ENCODE measurements at regions not wholly inside any gene's neighbourhood (a gene's known extent, or its start where the extent isn't known, plus 50 kb on each side); places are given as distances from the start of the nearest gene placed in this dataset.

DNA sequence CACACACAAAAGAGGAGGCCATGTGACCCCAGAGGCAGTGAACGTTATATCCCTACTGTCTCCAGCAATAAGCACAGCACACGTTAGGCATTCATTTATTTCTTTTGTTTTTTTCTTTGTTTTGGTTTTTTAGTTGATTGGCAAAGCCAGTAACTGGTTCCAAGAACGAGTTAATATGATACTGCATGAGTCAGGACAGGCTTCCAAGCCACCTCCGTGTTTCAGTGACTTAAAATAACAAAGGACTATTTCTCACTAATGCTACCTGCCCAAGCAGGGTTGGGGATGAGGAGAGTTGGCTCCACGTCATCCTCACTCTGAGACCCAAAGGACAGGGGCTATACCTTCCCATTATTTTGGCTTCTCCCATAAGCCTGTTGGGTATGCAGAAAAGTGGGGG lies 130.5 kb downstream of the ST8SIA2 start:
- no peak overlapping the region for H2AFZ ChIP-seq (ENCODE audit: low read depth)
- no peak for DNase-seq
- H3F3A ChIP-seq (replicated peaks; ENCODE audit: insufficient read depth) = no peaks in the 10 kb centered on the region
- H3K4me2 ChIP-seq = no peak overlapping the region
- ChIA-PET CTCF (interaction anchor here (0.6 to 2.6 kb wide), 3 partner anchors 11 to 190 kb away, joined by 3 to 12 read pairs (median 4); no protein-coding TSS in a partner anchor), POLR2A (no interaction called here)
- no peaks in the 10 kb centered on the region for H3K27me3 ChIP-seq (ENCODE audit: insufficient read depth)
- H3K4me1 ChIP-seq (ENCODE audit: control insufficient read depth in 1 of 2, insufficient read depth in 2 of 2, low read depth in 1 of 2, low read length in 1 of 2) = no peaks in the 10 kb centered on the region
- H3K4me3 ChIP-seq (ENCODE audit: low read depth in 2 of 2, low read length in 1 of 2) = no peak overlapping the region
- no peaks in the 10 kb centered on the region for H3K9me2 ChIP-seq
- no peak overlapping the region for H3K27ac ChIP-seq (ENCODE audit: low read depth in 2 of 2, low read length in 1 of 2)
- no peak overlapping the region for H3K9ac ChIP-seq
- H3K79me2 ChIP-seq (ENCODE audit: insufficient read depth) = no peaks in the 10 kb centered on the region
- TF ChIP-seq FOXJ3 (CRISPR knock-in tag; IDR thresholded peaks at IDR 0.05) = no peak
- TF ChIP-seq MAX (IDR thresholded peaks at IDR 0.05; ENCODE audit: low read depth) = no peak
- TF ChIP-seq JUND (IDR thresholded peaks at IDR 0.05) = no peak
- no peak for TF ChIP-seq CTCF (IDR thresholded peaks at IDR 0.05)
- TF ChIP-seq RXRA (IDR thresholded peaks at IDR 0.05; ENCODE audit: borderline replicate concordance, low read depth) = no peak
- no peak for TF ChIP-seq REST (IDR thresholded peaks at IDR 0.05; ENCODE audit: low read depth, low read length)
- TF ChIP-seq ELF1 (IDR thresholded peaks at IDR 0.05) = no peak
- no peak for TF ChIP-seq NFIC (IDR thresholded peaks at IDR 0.05; ENCODE audit: borderline replicate concordance)
- WGBS (ENCODE audit: low lambda C conversion rate) = 17% methylated on average over 5 of the region's 5 CpGs
- H4K20me1 ChIP-seq (ENCODE audit: insufficient read depth) = no peaks in the 10 kb centered on the region
- H3K9me3 ChIP-seq = no peaks in the 10 kb centered on the region
- H3K36me3 ChIP-seq (replicated peaks in 1 of 2; ENCODE audit: control insufficient read depth in 1 of 2, insufficient read depth in 2 of 2, low read length in 1 of 2) = no peaks in the 10 kb centered on the region

GRCh38 chr15:92523176-92523575 lies 129.5 kb downstream of the ST8SIA2 start:
- no peaks in the 10 kb centered on the region for H3K9me2 ChIP-seq
- no peaks in the 10 kb centered on the region for H3K79me2 ChIP-seq (ENCODE audit: insufficient read depth)
- POLR2A ChIA-PET = no interaction called here

More at GRCh38 chr15:92523176-92523575, 129.5 kb downstream of the ST8SIA2 start:
- H3K4me3 ChIP-seq (ENCODE audit: low read depth in 2 of 2, low read length in 1 of 2) = no peak overlapping the region
- H3K9ac ChIP-seq = no peak overlapping the region
- CTCF ChIA-PET = interaction anchor here (6.7 kb wide), 1 partner anchor 191 kb away, joined by 95 read pairs; no protein-coding TSS in a partner anchor
- no peaks in the 10 kb centered on the region for H4K20me1 ChIP-seq (ENCODE audit: insufficient read depth)
- no peak overlapping the region for H3K4me2 ChIP-seq
- no peaks in the 10 kb centered on the region for H3K27me3 ChIP-seq (ENCODE audit: insufficient read depth)
- no peaks in the 10 kb centered on the region for H3K36me3 ChIP-seq (replicated peaks in 1 of 2; ENCODE audit: control insufficient read depth in 1 of 2, insufficient read depth in 2 of 2, low read length in 1 of 2)
- H3F3A ChIP-seq (replicated peaks; ENCODE audit: insufficient read depth) = no peaks in the 10 kb centered on the region
- no peak overlapping the region for H2AFZ ChIP-seq (ENCODE audit: low read depth)
- WGBS (ENCODE audit: low lambda C conversion rate) = 58% methylated on average over 2 of the region's 2 CpGs
- TF ChIP-seq NRF1 (IDR thresholded peaks at IDR 0.05; ENCODE audit: low read depth, low read length) = no peak
- no peak for TF ChIP-seq MAX (IDR thresholded peaks at IDR 0.05; ENCODE audit: low read depth)
- no peak for TF ChIP-seq SMC3 (IDR thresholded peaks at IDR 0.05; ENCODE audit: low read depth, low read length)
- TF ChIP-seq GATA2 (CRISPR knock-in tag; IDR thresholded peaks at IDR 0.05) = peak; percentile 34
- no peak for TF ChIP-seq TAF1 (IDR thresholded peaks at IDR 0.05; ENCODE audit: borderline replicate concordance, low read depth, low read length)
- no peaks in the 10 kb centered on the region for H3K4me1 ChIP-seq (ENCODE audit: control insufficient read depth in 1 of 2, insufficient read depth in 2 of 2, low read depth in 1 of 2, low read length in 1 of 2)
- no peaks in the 10 kb centered on the region for H3K9me3 ChIP-seq
- no peak overlapping the region for H3K27ac ChIP-seq (ENCODE audit: low read depth in 2 of 2, low read length in 1 of 2)
- no peak for DNase-seq

All from SK-N-SH (cell line).